GM04503 (cell line): ENCODE measurements at regions not wholly inside any gene's neighbourhood (a gene's known extent, or its start where the extent isn't known, plus 50 kb on each side); places are given as distances from the start of the nearest gene placed in this dataset.
A peak's percentile ranks its signal among the peaks of the same experiment; 100 is the strongest.

ENCODE experiments used
- DNase-seq: peaks from one replicate; pipeline ENCODE4 v3.0.0-alpha.2; 2012; ENCODE audit warnings: low read depth

GRCh38 chr7:85488406-85488805, 301.6 kb upstream of the SEMA3D start:
- no peak for DNase-seq

- DNase-seq = peak; percentile 57
These were observed 296.3 kb upstream of the SEMA3D start for GRCh38 chr7:85483177-85483576.

DNA sequence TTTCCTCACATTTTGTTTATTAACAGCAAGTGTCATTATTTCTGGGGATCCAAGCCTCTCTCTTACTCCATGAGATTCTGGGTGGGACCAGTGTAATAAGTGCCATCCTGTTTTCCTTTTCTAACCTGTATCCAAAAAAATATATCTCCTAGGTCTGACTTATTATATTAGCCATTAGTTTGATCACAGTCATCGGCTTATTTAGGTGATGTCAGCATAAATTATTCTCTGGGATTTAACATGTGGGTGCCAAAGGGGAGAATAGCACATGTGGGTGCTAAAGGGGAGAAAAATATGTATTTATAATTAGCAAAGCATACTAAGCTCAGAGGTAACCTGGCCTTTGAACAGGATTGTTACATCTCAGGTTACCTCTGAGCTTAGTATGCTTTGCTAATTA, 293.8 kb upstream of the SEMA3D start:
- DNase-seq = no peak

GRCh38 chr7:85479918-85480643, 293.2 kb upstream of the SEMA3D start:
- peak; percentile 68 for DNase-seq

- DNase-seq = no peak
These were observed 291.7 kb upstream of the SEMA3D start for GRCh38 chr7:85478530-85478929.

DNA sequence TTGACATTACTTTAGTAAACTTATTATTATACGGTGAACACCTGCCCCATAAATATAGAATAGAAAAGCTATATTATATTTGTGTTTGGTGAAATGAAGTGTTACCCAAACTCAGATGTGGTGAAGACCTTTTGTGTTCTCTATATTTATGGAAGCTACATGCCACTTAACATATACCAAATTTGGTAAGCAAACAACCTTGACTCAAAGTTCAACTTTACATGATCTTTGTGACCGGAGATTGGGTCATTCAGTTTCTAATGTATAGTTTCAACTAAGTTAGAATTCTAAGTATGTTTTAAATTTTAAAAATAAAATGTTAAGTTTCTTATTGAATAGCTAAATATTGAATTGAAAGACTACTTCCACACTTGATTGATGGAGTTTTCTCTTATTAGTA, 288.6 kb upstream of the SEMA3D start:
- no peak for DNase-seq

- DNase-seq = no peak
These were observed 288.2 kb upstream of the SEMA3D start for GRCh38 chr7:85475071-85475470.

GRCh38 chr7:85474234-85474633, 287.4 kb upstream of the SEMA3D start:
- no peak for DNase-seq

GRCh38 chr7:85471740-85472139, 284.9 kb upstream of the SEMA3D start:
- peak; percentile 27 for DNase-seq

DNA sequence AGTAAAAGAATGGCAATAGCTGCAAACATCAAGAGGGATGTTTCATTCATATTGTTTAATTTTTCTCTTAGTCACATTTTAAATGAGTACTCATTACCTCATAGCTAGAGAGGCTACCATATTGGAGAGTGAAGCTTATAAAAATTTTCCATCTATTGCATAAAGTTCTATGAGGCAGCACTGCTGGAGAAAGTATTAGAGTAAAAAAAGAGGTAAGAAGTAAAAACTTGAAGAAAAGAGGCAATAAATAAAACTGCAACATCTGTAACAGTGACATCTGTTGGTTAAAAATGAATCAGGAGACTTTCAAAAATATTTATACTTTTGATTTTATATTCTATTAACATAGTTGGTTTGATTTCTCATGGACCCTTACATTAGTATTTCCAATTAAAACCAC, 284.5 kb upstream of the SEMA3D start:
- no peak for DNase-seq

DNA sequence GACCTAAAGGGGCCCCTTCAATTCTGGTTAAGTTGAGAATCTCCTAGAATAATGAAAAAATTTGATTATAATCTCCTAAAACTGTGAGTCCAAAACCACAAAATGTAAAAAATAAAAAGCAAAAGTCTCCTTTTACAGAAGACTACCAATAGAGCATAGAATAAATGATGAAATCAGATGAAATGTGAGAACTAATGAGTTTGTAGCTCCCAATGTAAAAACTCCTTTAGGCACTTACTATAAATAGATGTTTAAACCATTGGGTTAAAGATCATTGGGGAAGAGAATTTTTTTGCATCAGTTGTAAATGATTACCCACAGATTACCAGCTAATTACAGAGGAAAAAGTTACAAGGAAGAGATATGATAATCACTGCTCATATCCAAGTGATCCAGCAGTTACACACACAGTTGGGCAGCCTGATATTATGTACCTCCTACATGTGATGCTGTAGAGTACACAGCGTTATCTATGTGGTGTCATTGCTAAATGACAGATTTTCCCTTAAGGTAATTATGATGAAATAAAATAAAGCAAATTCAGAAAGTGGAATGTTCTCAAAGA, 282.7 kb upstream of the SEMA3D start:
- DNase-seq = no peak

GRCh38 chr7:85464042-85464651, 277.3 kb upstream of the SEMA3D start:
- no peak for DNase-seq

- no peak for DNase-seq
These were observed 275.8 kb upstream of the SEMA3D start for GRCh38 chr7:85462671-85463070.

DNA sequence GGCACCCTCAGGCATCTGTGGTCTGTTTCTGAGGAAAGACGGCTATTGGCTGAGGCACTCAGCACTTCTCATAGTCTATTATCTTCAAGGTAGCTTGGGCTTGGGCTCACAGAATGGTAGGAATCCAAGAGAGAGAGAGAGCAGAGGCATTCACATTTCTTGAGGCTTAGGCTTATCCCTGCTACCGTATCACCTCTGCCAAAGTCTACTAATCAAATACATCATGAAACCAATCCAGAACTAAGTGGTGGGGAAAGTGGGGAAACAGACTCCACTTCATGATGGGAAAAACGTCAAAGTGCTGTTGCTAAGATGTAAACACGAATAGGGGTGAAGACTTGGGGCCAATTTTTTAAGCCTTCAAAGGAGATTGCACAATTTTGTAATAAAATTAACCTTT, 271.1 kb upstream of the SEMA3D start:
- DNase-seq = no peak

GRCh38 chr7:85456254-85456653, 269.4 kb upstream of the SEMA3D start:
- no peak for DNase-seq

- no peak for DNase-seq
These were observed 268.0 kb upstream of the SEMA3D start for GRCh38 chr7:85454904-85455303.

DNA sequence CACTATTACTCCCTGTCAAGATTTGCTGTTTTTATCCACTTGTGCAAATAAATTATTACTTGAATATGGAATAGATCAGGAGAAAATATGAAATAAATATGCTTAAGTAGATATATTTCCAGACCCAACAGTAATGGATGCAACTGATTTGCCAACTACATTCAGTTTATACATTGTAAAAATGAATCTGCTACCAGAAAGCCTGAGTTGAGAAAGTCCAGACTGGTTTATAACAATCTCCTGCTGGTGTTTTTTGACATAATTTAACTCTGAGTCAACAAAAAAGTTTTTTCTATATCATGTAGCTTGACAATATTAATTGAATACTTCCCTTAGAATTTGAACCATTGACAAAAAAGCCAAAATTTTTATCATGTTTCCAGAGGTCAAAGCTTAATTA, 265.8 kb upstream of the SEMA3D start:
- no peak for DNase-seq

DNA sequence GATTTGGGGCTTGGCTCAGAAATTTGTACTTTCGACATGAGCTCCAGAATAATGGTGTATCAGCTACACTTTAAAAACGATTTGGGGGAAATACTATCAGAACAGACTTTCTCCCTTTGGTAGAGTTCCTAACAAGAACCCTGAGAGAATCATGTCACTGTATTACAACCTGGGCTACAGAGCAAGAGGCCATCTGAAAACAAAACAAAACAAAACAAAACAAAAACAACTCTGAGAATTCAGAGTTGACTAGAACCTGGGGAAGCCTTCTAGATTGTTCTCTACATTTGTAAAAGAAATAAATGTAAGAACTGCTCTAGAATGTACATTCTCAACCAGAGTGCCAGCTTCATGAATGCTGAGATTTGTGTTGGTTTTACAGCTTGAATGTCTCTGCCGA, 262.6 kb upstream of the SEMA3D start:
- no peak for DNase-seq

GRCh38 chr7:85447004-85447403, 260.1 kb upstream of the SEMA3D start:
- no peak for DNase-seq

GRCh38 chr7:85426487-85426960, 239.7 kb upstream of the SEMA3D start:
- DNase-seq = no peak

DNA sequence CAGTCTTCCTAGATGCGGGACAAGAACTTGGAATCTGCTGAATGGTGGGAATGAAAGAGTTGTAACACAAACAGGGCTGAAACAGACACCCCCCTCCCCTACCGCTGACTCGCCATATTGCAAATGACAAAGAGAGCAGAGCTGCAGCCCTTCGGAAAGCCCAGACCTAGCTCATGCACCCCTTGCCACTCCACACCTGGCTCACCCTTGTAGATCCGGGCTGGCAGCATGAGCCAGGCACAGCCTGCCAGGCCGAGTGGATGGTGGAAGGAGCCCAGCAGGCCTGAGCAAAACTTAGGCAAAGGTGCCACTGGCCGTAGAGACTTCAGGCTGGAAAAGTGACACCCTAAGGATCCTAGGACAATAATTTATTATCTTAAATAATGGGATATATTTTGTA, 237.4 kb upstream of the SEMA3D start:
- DNase-seq = no peak

GRCh38 chr7:85423209-85423895, 236.5 kb upstream of the SEMA3D start:
- DNase-seq = no peak

DNA sequence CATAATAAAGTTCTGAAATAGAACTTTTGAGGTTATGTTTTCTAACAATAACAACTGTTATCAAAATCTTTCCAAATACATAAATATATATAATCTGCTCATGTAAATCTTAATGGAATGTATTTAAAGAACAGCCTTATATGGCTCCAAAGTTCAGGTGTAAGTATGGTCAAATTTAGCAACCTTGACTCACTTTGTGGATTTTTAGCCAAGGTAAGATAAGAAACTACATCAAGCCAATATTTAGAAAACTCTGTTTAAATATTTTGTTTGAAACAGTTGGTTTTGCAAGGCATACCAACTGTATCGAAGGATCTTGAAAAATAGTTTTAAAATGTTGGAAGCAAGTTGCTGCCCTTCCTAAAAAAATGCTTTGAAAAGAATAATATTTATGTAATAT, 228.9 kb upstream of the SEMA3D start:
- no peak for DNase-seq
